GM13977 (cell line): ENCODE measurements at regions not wholly inside any gene's neighbourhood (a gene's known extent, or its start where the extent isn't known, plus 50 kb on each side); places are given as distances from the start of the nearest gene placed in this dataset.

Experiments used
- DNase-seq: peaks from one replicate; pipeline ENCODE4 v3.0.0; 2012; ENCODE audit warnings: low spot score
- in situ Hi-C: fragments of 300-500 bp; cut with MboI; formaldehyde crosslinking; loops from one replicate; pipeline ENCODE4 v1.12.0; 2022; ENCODE audit warnings: low sequenced_read_pairs, low pct_unique_long_range_greater_than_20kb, mixed read lengths, inconsistent platforms; ENCODE audit not compliant: unreplicated experiment
- TF ChIP-seq, protein P1 (sequence below): IDR thresholded peaks from 2 replicates; pipeline ENCODE4 v1.5.1; 2012; ENCODE audit warnings: mild to moderate bottlenecking, control low read depth; ENCODE audit not compliant: insufficient read depth; ENCODE audit errors: extremely low read depth, missing control alignments

DNA sequence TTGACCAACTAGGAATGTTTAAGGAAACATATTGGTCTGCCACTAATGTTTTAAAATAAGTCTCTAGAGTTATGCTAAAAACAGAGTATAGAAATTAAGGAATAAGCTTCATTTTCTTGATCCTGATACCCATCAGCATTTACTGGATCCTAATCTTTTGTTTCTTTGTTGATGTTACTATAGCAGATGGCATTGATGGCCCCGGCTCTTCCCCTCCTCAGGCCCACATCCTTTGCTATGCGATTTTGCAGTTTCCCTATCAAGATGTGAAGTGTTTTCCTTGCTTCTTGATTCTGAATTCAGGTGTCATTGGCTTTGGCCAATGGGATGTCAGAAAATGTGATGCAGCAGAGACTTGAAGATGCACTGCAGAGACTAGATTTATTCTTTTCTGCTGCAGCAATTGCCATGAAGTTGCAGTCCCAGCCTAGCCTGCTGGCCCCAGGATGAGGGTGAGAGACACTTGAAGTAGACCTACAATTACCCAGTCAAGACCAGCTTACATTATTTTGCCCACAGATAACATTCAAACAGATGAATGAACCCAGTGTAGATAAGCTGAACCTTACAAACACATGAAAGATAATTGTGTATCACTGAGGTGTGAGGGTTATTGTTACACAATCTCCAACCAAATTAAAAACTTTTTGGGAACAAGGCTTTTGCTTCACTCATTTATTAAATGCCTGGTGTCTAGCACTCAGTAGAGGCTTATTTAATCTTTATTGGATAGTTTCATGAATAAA is 115.2 kb upstream of the ITGA4 start:
- TF ChIP-seq, protein P1, sequence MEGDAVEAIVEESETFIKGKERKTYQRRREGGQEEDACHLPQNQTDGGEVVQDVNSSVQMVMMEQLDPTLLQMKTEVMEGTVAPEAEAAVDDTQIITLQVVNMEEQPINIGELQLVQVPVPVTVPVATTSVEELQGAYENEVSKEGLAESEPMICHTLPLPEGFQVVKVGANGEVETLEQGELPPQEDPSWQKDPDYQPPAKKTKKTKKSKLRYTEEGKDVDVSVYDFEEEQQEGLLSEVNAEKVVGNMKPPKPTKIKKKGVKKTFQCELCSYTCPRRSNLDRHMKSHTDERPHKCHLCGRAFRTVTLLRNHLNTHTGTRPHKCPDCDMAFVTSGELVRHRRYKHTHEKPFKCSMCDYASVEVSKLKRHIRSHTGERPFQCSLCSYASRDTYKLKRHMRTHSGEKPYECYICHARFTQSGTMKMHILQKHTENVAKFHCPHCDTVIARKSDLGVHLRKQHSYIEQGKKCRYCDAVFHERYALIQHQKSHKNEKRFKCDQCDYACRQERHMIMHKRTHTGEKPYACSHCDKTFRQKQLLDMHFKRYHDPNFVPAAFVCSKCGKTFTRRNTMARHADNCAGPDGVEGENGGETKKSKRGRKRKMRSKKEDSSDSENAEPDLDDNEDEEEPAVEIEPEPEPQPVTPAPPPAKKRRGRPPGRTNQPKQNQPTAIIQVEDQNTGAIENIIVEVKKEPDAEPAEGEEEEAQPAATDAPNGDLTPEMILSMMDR, result no peak
- in situ Hi-C loops, result no loop called here
- DNase-seq, result no peak

DNA sequence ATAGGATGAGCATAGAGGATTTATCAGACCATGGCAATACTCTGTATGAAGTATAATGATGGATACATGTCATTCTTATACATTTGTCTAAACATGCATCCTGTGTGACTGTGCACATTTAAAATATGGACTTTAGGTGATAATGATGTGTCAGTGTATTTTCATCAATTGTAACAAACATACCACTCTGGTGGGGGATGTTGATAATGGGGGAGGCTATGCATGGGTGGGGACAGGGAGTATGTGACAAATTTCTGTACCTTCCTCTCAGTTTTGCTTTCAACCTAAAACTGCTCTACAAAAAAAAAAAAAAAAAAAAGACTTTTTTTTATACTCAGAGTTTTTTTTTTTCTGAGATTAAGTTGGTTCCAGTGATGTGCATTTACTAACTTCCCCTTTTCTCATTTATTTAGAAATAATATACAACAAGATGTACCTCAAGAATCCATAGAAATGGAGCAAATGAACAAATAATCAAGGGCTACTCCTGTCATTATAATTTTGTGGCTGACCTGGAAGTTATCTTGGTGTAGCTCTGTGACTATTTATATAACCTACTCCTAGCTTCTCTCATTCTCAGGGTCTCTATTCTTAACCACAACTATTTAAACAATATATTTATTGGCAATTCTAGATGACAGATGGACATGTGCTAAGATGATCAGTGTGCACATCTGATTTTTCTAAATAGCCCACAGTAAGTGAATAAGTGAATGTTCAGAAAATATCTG is 108.9 kb upstream of the ITGA4 start:
- TF ChIP-seq, protein P1, result no peak
- DNase-seq, result peak; percentile 9
- in situ Hi-C loops, result no loop called here

DNA sequence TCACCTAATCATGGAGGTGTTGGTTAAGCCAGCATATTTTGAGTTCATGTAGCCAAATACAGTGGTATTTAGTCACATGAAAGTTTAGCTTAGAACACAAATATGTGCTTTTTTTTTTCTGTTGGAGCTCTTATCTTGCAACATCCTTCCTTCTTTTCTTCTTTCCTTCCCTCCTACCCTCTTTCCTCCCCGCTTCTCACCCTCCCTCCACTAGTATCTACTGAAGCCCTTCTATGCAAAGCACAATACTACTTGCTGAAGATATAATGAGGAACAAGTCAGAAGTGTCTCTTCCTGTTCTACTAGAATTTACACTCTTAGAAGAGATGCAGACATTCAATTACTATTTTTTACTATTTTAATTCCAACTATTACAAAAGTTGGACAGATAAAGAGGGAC is 105.0 kb upstream of the ITGA4 start:
- TF ChIP-seq, protein P1, result no peak
- in situ Hi-C loops, result no loop called here
- no peak for DNase-seq

DNA sequence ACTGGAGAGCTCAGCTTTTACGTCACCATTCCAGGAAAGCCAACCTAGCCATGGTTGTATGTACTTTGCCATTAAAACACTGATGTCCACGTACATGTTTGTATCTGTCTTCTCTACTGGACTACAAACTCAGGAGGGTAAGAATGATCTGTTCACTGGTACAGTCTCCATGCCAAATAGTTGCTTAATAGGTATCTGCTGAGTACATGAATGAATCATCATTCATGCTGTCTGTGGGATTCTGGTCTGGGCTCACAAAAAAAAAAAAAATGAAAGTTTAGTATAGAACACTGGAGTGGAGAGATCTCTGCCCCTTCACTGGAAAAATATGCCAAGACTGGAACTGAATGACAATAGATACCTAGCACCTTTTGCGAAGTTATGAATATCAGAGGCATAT is 102.6 kb upstream of the ITGA4 start:
- in situ Hi-C loops, result no loop called here
- TF ChIP-seq, protein P1, result no peak
- DNase-seq, result no peak

DNA sequence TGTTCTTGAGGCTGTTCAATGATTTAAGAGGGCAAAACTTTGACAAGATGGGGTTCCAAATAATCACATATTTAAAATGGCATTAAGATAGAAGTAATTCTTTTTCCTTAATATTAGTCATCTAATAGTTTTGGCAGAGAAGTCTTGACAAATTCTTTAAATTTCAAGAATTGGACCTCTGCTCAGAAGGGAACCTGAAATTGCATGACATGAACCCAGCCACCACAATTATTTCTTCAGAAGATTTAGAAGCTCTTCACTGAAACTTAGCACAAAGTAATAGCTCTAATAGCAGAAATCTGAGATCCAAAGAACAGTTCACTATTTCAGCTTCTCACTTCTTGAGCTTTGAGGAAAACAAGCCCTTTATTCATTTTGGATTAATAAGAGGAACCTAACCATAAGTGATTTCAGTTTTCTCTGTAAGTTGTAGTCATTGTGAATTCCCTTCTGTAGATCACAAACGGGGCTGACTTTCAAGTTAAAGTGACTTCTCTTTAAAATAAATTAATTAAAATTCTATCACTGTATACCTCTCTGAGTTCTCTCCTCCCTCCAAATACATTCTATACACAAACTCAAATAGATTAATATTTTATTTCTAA is 100.6 kb upstream of the ITGA4 start:
- in situ Hi-C loops, result no loop called here
- no peak for DNase-seq
- TF ChIP-seq, protein P1, result no peak

DNA sequence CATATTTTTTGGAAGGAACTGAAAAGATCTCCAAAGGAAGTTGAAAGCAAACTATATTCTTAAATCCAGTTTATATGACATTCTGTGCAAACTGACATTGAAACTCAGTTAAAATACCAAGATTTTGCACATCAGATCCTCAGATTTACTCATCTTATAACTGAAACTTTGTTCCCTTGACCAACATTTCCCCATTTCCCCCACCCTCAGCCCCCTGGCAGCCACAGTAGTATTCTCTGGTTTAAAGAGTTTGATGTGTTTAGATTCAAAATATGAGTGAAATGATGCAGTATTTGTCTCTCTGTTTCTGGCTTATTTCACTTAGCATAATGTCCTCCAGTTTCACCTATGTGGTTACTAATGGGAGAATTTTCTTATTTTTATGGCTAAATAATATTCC is 99.2 kb upstream of the ITGA4 start:
- TF ChIP-seq, protein P1, result no peak
- in situ Hi-C loops, result no loop called here
- no peak for DNase-seq
